ENCODE measurements at regions not wholly inside any gene's neighbourhood (a gene's known extent, or its start where the extent isn't known, plus 50 kb on each side); places are given as distances from the start of the nearest gene placed in this dataset.

DNA sequence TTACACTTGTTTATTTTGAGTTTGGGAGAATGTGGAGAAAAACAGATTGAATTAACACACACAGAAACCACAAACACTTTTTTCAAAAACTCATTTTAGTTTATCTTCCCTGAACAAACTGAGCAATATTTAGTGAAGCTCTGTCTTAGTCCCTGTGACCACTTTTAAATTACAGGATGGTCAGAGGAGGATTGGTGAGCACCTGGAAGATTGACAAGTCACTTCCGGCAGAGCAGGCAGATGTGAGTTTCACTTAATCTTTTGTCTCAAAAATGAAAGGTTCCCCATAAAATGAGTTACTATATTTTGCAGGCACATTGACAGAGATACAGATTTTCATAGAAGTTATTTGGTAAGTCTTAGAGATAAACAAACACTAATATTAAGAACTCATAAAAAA is 970.1 kb downstream of the ADGRL3 start:
- H3K4me3 ChIP-seq, result no peak overlapping the region
- no peaks in the 10 kb centered on the region for H3K36me3 ChIP-seq
- H3K27me3 ChIP-seq (replicated peaks; ENCODE audit: insufficient read depth), result no peaks in the 10 kb centered on the region
- DNase-seq (ENCODE audit: low spot score), result no peak
- 54% methylated on average over 1 of the region's 1 CpG for WGBS
- no peaks in the 10 kb centered on the region for H3K4me1 ChIP-seq (replicated peaks)
- no peaks in the 10 kb centered on the region for H3K9me3 ChIP-seq
- TF ChIP-seq POLR2A (IDR thresholded peaks at IDR 0.05) (no peak), POLR2AphosphoS5 (IDR thresholded peaks at IDR 0.05) (no peak)
- TF ChIP-seq, protein P1, sequence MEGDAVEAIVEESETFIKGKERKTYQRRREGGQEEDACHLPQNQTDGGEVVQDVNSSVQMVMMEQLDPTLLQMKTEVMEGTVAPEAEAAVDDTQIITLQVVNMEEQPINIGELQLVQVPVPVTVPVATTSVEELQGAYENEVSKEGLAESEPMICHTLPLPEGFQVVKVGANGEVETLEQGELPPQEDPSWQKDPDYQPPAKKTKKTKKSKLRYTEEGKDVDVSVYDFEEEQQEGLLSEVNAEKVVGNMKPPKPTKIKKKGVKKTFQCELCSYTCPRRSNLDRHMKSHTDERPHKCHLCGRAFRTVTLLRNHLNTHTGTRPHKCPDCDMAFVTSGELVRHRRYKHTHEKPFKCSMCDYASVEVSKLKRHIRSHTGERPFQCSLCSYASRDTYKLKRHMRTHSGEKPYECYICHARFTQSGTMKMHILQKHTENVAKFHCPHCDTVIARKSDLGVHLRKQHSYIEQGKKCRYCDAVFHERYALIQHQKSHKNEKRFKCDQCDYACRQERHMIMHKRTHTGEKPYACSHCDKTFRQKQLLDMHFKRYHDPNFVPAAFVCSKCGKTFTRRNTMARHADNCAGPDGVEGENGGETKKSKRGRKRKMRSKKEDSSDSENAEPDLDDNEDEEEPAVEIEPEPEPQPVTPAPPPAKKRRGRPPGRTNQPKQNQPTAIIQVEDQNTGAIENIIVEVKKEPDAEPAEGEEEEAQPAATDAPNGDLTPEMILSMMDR (IDR thresholded peaks at IDR 0.05), result no peak
- no peak overlapping the region for H3K27ac ChIP-seq
- intact Hi-C loops (cut with DNase I), result no loop called here

- H3K4me3 ChIP-seq, result no peak overlapping the region
- intact Hi-C loops (cut with DNase I), result no loop called here
- no peaks in the 10 kb centered on the region for H3K36me3 ChIP-seq
- H3K27ac ChIP-seq, result no peak overlapping the region
- DNase-seq (ENCODE audit: low spot score), result no peak
- no peaks in the 10 kb centered on the region for H3K9me3 ChIP-seq
- no peaks in the 10 kb centered on the region for H3K4me1 ChIP-seq (replicated peaks)
- H3K27me3 ChIP-seq (replicated peaks; ENCODE audit: insufficient read depth), result no peaks in the 10 kb centered on the region
- 76% methylated on average over 1 of the region's 1 CpG for WGBS
- TF ChIP-seq, protein P1 (IDR thresholded peaks at IDR 0.05), result no peak
- TF ChIP-seq POLR2A (IDR thresholded peaks at IDR 0.05), result no peak
- no peak for TF ChIP-seq POLR2AphosphoS5 (IDR thresholded peaks at IDR 0.05)
Measured at GRCh38 chr4:62168681-62169080, 968.6 kb downstream of the ADGRL3 start.

DNA sequence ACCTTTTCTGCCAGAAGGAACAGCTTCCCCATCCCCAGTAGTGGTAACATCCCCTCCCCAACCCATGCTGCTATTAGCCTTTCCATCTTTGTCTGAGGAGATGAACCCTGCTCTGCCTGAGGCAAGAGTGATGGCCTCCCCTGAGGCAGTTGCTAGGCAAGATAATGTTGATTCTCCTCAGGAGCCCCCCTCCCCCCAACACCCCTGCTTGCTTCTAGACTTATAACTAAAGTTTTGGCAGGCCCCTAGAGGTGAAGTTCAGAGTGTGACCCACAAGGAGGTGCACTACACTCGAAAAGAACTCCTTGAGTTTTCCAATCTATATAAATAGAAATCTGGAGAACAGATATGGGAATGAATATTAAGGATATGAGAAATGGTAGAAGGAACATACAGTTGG is 962.5 kb downstream of the ADGRL3 start:
- Histone ChIP-seq H3K4me1 (replicated peaks) (no peaks in the 10 kb centered on the region), H3K4me3 (no peak overlapping the region), H3K27ac (no peak overlapping the region), H3K27me3 (replicated peaks; ENCODE audit: insufficient read depth) (no peaks in the 10 kb centered on the region), H3K9me3 (no peaks in the 10 kb centered on the region), H3K36me3 (no peaks in the 10 kb centered on the region)
- 86% methylated on average over 1 of the region's 1 CpG for WGBS
- intact Hi-C loops (cut with DNase I), result no loop called here
- no peak for DNase-seq (ENCODE audit: low spot score)
- TF ChIP-seq, protein P1 (IDR thresholded peaks at IDR 0.05), result no peak
- no peak for TF ChIP-seq POLR2A (IDR thresholded peaks at IDR 0.05)
- no peak for TF ChIP-seq POLR2AphosphoS5 (IDR thresholded peaks at IDR 0.05)

DNA sequence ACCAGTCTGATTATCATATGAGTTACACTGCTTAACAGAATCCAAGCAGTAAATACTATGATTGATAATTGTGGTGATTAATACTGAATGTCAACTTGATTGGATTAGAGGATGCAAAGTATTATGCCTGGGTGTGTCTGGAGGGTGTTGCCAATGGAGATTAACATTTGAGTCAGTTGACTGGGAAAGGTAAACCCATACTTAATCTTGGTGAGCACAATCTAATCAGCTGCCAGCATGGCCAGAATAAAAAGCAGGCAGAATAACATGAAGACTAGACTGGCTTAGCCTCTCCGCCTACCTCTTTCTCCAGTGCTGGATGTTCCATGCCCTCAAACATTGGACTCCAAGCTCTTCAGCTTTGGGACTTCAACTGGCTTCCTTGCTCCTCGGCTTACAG is 961.3 kb downstream of the ADGRL3 start:
- Histone ChIP-seq H3K4me1 (replicated peaks) (no peaks in the 10 kb centered on the region), H3K27me3 (replicated peaks; ENCODE audit: insufficient read depth) (no peaks in the 10 kb centered on the region), H3K4me3 (no peak overlapping the region), H3K27ac (no peak overlapping the region), H3K36me3 (no peaks in the 10 kb centered on the region), H3K9me3 (no peaks in the 10 kb centered on the region)
- DNase-seq (ENCODE audit: low spot score), result no peak
- TF ChIP-seq POLR2A (IDR thresholded peaks at IDR 0.05) (no peak), POLR2AphosphoS5 (IDR thresholded peaks at IDR 0.05) (no peak)
- TF ChIP-seq, protein P1 (IDR thresholded peaks at IDR 0.05), result no peak
- 95% methylated on average over 2 of the region's 2 CpGs for WGBS
- intact Hi-C loops (cut with DNase I), result no loop called here

DNA sequence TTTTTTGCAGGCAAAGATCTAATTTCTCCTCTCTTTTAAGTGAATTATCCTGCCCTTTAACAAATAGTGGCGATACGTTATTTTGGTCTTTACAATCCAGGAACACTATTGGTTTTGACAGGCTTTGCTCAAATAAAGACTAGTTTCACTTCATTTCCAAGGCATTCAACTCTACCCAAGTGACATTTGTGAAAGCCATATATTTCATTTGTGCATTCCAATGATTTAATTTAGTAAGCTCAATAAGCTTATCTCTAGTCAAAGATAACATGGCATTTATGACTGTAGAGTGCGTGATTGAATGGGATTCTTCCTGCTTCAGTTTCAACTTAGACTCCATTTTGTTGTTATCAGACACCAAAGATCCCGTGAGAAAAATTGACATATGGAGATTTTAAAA is 959.8 kb downstream of the ADGRL3 start:
- Histone ChIP-seq H3K9me3 (no peaks in the 10 kb centered on the region), H3K27ac (no peak overlapping the region), H3K4me3 (no peak overlapping the region), H3K36me3 (no peaks in the 10 kb centered on the region), H3K4me1 (replicated peaks) (no peaks in the 10 kb centered on the region), H3K27me3 (replicated peaks; ENCODE audit: insufficient read depth) (no peaks in the 10 kb centered on the region)
- TF ChIP-seq, protein P1 (IDR thresholded peaks at IDR 0.05), result no peak
- TF ChIP-seq POLR2A (IDR thresholded peaks at IDR 0.05) (no peak), POLR2AphosphoS5 (IDR thresholded peaks at IDR 0.05) (no peak)
- 66% methylated on average over 4 of the region's 4 CpGs for WGBS
- no peak for DNase-seq (ENCODE audit: low spot score)
- intact Hi-C loops (cut with DNase I), result no loop called here

Data from prostate gland (tissue), 2 donors.